ENCODE measurements at regions not wholly inside any gene's neighbourhood (a gene's known extent, or its start where the extent isn't known, plus 50 kb on each side); places are given as distances from the start of the nearest gene placed in this dataset.
A peak's percentile ranks its signal among the peaks of the same experiment; 100 is the strongest.

- DNase-seq (ENCODE audit: low read depth): no peak
- no peak for TF ChIP-seq CTCF (conservative IDR thresholded peaks at IDR 0.05; ENCODE audit: control insufficient read depth, insufficient read depth, low read depth, low read length)
- no peak overlapping the region for H3K4me3 ChIP-seq (ENCODE audit: control insufficient read depth, low read depth, low read length)
Observed at GRCh38 chr5:145218982-145219381, 616.2 kb downstream of the PRELID2 start.

GRCh38 chr5:145218019-145218418 lies 617.1 kb downstream of the PRELID2 start:
- TF ChIP-seq CTCF (conservative IDR thresholded peaks at IDR 0.05; ENCODE audit: control insufficient read depth, insufficient read depth, low read depth, low read length): no peak
- DNase-seq (ENCODE audit: low read depth): no peak
- no peak overlapping the region for H3K4me3 ChIP-seq (ENCODE audit: control insufficient read depth, low read depth, low read length)

GRCh38 chr5:145210020-145210419 lies 625.1 kb downstream of the PRELID2 start:
- no peak for TF ChIP-seq CTCF (conservative IDR thresholded peaks at IDR 0.05; ENCODE audit: control insufficient read depth, insufficient read depth, low read depth, low read length)
- no peak overlapping the region for H3K4me3 ChIP-seq (ENCODE audit: control insufficient read depth, low read depth, low read length)
- no peak for DNase-seq (ENCODE audit: low read depth)

GRCh38 chr5:145205546-145205945 lies 629.6 kb downstream of the PRELID2 start:
- no peak for DNase-seq (ENCODE audit: low read depth)
- TF ChIP-seq CTCF (conservative IDR thresholded peaks at IDR 0.05; ENCODE audit: control insufficient read depth, insufficient read depth, low read depth, low read length): no peak
- H3K4me3 ChIP-seq (ENCODE audit: control insufficient read depth, low read depth, low read length): no peak overlapping the region

- H3K4me3 ChIP-seq (ENCODE audit: control insufficient read depth, low read depth, low read length): no peak overlapping the region
- DNase-seq (ENCODE audit: low read depth): no peak
- TF ChIP-seq CTCF (conservative IDR thresholded peaks at IDR 0.05; ENCODE audit: control insufficient read depth, insufficient read depth, low read depth, low read length): no peak
Observed at GRCh38 chr5:145204743-145205142, 630.4 kb downstream of the PRELID2 start.

GRCh38 chr5:145203193-145203592 lies 631.9 kb downstream of the PRELID2 start:
- no peak overlapping the region for H3K4me3 ChIP-seq (ENCODE audit: control insufficient read depth, low read depth, low read length)
- peak; percentile 1 for DNase-seq (ENCODE audit: low read depth)
- TF ChIP-seq CTCF (conservative IDR thresholded peaks at IDR 0.05; ENCODE audit: control insufficient read depth, insufficient read depth, low read depth, low read length): no peak

Measured in fibroblast of mammary gland (primary cell).